H9 (cell line): ENCODE measurements at regions not wholly inside any gene's neighbourhood (a gene's known extent, or its start where the extent isn't known, plus 50 kb on each side); places are given as distances from the start of the nearest gene placed in this dataset.

Source experiments
- DNase-seq: peaks from one replicate; pipeline ENCODE4 v3.0.0-alpha.2; 2017
- H2AFZ ChIP-seq: one replicate; pipeline ENCODE4 v1.6.1; 2013; ENCODE audit warnings: mild to moderate bottlenecking, low read length, control low read depth, moderate library complexity
- H2AK5ac ChIP-seq: 2 replicates; pipeline ENCODE4 v1.6.1; 2013; ENCODE audit warnings: low read length, control low read depth, mixed read lengths; ENCODE audit not compliant: insufficient read length
- H2BK120ac ChIP-seq: one replicate; pipeline ENCODE4 v1.6.1; 2013; ENCODE audit warnings: low read depth, mild to moderate bottlenecking, low read length, control low read depth, inconsistent platforms; ENCODE audit not compliant: poor library complexity, severe bottlenecking
- H2BK12ac ChIP-seq: 2 replicates; pipeline ENCODE4 v1.6.1; 2013; ENCODE audit warnings: low read length, control low read depth, mixed read lengths, low read depth; ENCODE audit not compliant: insufficient read length
- H2BK15ac ChIP-seq: 2 replicates; pipeline ENCODE4 v1.6.1; 2013; ENCODE audit warnings: low read depth, low read length, control low read depth
- H2BK20ac ChIP-seq: one replicate; pipeline ENCODE4 v1.6.1; 2013; ENCODE audit warnings: low read depth, mild to moderate bottlenecking, low read length, control low read depth, inconsistent platforms; ENCODE audit not compliant: poor library complexity, severe bottlenecking
- H2BK5ac ChIP-seq: 2 replicates; pipeline ENCODE4 v1.6.1; 2013; ENCODE audit warnings: low read length, control low read depth, mixed read lengths; ENCODE audit not compliant: insufficient read length
- H3K14ac ChIP-seq: 2 replicates; pipeline ENCODE4 v1.6.1; 2013; ENCODE audit warnings: low read length, control low read depth; ENCODE audit not compliant: insufficient read depth
- H3K18ac ChIP-seq: 2 replicates; pipeline ENCODE4 v1.6.1; 2013; ENCODE audit warnings: low read depth, mild to moderate bottlenecking, mixed read lengths, low read length, control low read depth; ENCODE audit not compliant: insufficient read length
- H3K23ac ChIP-seq: 2 replicates; pipeline ENCODE4 v1.6.1; 2013; ENCODE audit warnings: low read length, control low read depth, mixed read lengths, low read depth; ENCODE audit not compliant: insufficient read length
- H3K23me2 ChIP-seq: 2 replicates; pipeline ENCODE4 v1.6.1; 2013; ENCODE audit warnings: low read depth, mild to moderate bottlenecking, mixed read lengths, low read length, control low read depth; ENCODE audit not compliant: insufficient read length, poor library complexity, severe bottlenecking
- H3K27ac ChIP-seq: 2 replicates; pipeline ENCODE4 v1.5.1; 2013; ENCODE audit warnings: low read length, control low read depth, mixed read lengths, low read depth; ENCODE audit not compliant: insufficient read length
- H3K27me3 ChIP-seq: 2 replicates; pipeline ENCODE4 v1.6.1; 2013; ENCODE audit warnings: low read length, control low read depth, inconsistent platforms; ENCODE audit not compliant: insufficient read depth
- H3K4ac ChIP-seq: 2 replicates; pipeline ENCODE4 v1.6.1; 2013; ENCODE audit warnings: low read depth, mild to moderate bottlenecking, control low read depth, inconsistent platforms, low read length, moderate library complexity
- H3K4me1 ChIP-seq: 2 replicates; pipeline ENCODE4 v1.6.1; 2013; ENCODE audit warnings: low read length, control low read depth, inconsistent platforms; ENCODE audit not compliant: insufficient read depth
- H3K4me2 ChIP-seq: 2 replicates; pipeline ENCODE4 v1.6.1; 2013; ENCODE audit warnings: low read length, control low read depth, mixed read lengths; ENCODE audit not compliant: insufficient read length, insufficient read depth
- H3K56ac ChIP-seq: 2 replicates; pipeline ENCODE4 v1.6.1; 2013; ENCODE audit warnings: low read depth, mild to moderate bottlenecking, mixed read lengths, low read length, control low read depth; ENCODE audit not compliant: insufficient read length
- H3K79me1 ChIP-seq: 2 replicates; pipeline ENCODE4 v1.6.1; 2013; ENCODE audit warnings: low read depth, mild to moderate bottlenecking, moderate library complexity, low read length, control low read depth, inconsistent platforms; ENCODE audit not compliant: insufficient read depth, poor library complexity, severe bottlenecking
- H3K79me2 ChIP-seq: 2 replicates; pipeline ENCODE4 v1.6.1; 2013; ENCODE audit warnings: low read length, control low read depth, inconsistent platforms; ENCODE audit not compliant: insufficient read depth
- H3K9ac ChIP-seq: 2 replicates; pipeline ENCODE4 v1.6.1; 2013; ENCODE audit warnings: low read length, control low read depth, mixed read lengths; ENCODE audit not compliant: insufficient read length; ENCODE audit errors: extremely low read depth
- H3K9me3 ChIP-seq: one replicate; pipeline ENCODE4 v1.6.1; 2013; ENCODE audit warnings: low read depth, low read length, inconsistent platforms; ENCODE audit not compliant: control insufficient read depth
- H3T11ph ChIP-seq: one replicate; pipeline ENCODE4 v1.6.1; 2013; ENCODE audit warnings: mild to moderate bottlenecking, low read length, control low read depth, inconsistent platforms
- H4K20me1 ChIP-seq: one replicate; pipeline ENCODE4 v1.6.1; 2013; ENCODE audit not compliant: control insufficient read depth, insufficient read length, insufficient read depth
- H4K5ac ChIP-seq: 2 replicates; pipeline ENCODE4 v1.6.1; 2013; ENCODE audit warnings: low read depth, mild to moderate bottlenecking, mixed read lengths, low read length, control low read depth; ENCODE audit not compliant: insufficient read length
- H4K8ac ChIP-seq: replicated peaks from 2 replicates; pipeline ENCODE4 v1.6.1; 2013; ENCODE audit warnings: low read length, control low read depth, mixed read lengths, low read depth; ENCODE audit not compliant: insufficient read length
- H4K91ac ChIP-seq: 2 replicates; pipeline ENCODE4 v1.6.1; 2013; ENCODE audit warnings: low read depth, mild to moderate bottlenecking, moderate library complexity, mixed read lengths, low read length, control low read depth; ENCODE audit not compliant: insufficient read length
- H3K27ac Mint-ChIP-seq, 3 experiments: 2 replicates in 2 of 3; 3 replicates in 1 of 3; pipeline ENCODE4 v1.8.0; 2020 to 2021; ENCODE audit warnings: mixed read lengths in 3 of 3, mild to moderate bottlenecking in 1 of 3, moderate library complexity in 1 of 3
- H3K27me3 Mint-ChIP-seq: 2 replicates; pipeline ENCODE4 v1.8.0; 2021; ENCODE audit warnings: low read depth, mild to moderate bottlenecking, moderate library complexity, mixed read lengths
- H3K36me3 Mint-ChIP-seq, 3 experiments: 2 replicates in 2 of 3; 3 replicates in 1 of 3; pipeline ENCODE4 v1.8.0; 2020 to 2021; ENCODE audit warnings: low read depth in 3 of 3, mixed read lengths in 3 of 3; ENCODE audit not compliant: insufficient read depth in 1 of 3
- H3K4me1 Mint-ChIP-seq, 2 experiments: 2 replicates each; pipeline ENCODE4 v1.8.0; 2020; ENCODE audit warnings: mixed read lengths in 2 of 2
- H3K4me3 Mint-ChIP-seq, 2 experiments: 2 replicates in 1 of 2; 3 replicates in 1 of 2; pipeline ENCODE4 v1.8.0; 2020 to 2021; ENCODE audit warnings: mild to moderate bottlenecking in 2 of 2, mixed read lengths in 2 of 2, moderate library complexity in 1 of 2
- H3K9me3 Mint-ChIP-seq, 2 experiments: 2 replicates in 1 of 2; 3 replicates in 1 of 2; pipeline ENCODE4 v1.8.0; 2020; ENCODE audit warnings: mild to moderate bottlenecking in 2 of 2, mixed read lengths in 2 of 2, moderate library complexity in 1 of 2
- WGBS: extraction: QIAGEN DNeasy Blood & Tissue Kit; methylation state at CpG from one replicate; pipeline ENCODE4 v1.1.7; 2013; ENCODE audit warnings: missing lambda C conversion rate, low lambda C conversion rate, mixed read lengths; ENCODE audit not compliant: insufficient read length; ENCODE audit errors: extremely low coverage; 5-methylcytosine and 5-hydroxymethylcytosine counted together
- TF ChIP-seq, protein P1 (sequence below): fragments of 200-600 bp; sonication (generic); conservative IDR thresholded peaks from 3 replicates; pipeline ENCODE4 v1.8.0; 2021; ENCODE audit warnings: antibody characterized with exemption, mild to moderate bottlenecking

- no peak overlapping the region for H3K23ac ChIP-seq
- peaks cover 6% of the 10 kb centered on the region; the same call in 1 of the 2 replicates for H3K27me3 Mint-ChIP-seq
- H2BK12ac ChIP-seq: no peak overlapping the region
- no peak overlapping the region for H2BK120ac ChIP-seq
- no peaks in the 10 kb centered on the region for H4K20me1 ChIP-seq
- H3K4ac ChIP-seq: no peak overlapping the region
- H3K4me1 Mint-ChIP-seq: no peaks in the 10 kb centered on the region
- H2BK5ac ChIP-seq: no peak overlapping the region
- no peaks in the 10 kb centered on the region for H3K27me3 ChIP-seq
- no peak for DNase-seq
- H4K5ac ChIP-seq: no peak overlapping the region
- H3K4me3 Mint-ChIP-seq: no peak overlapping the region
- H3K56ac ChIP-seq: no peak overlapping the region
- H3K9me3 ChIP-seq: no peaks in the 10 kb centered on the region
- no peak overlapping the region for H3K14ac ChIP-seq
- H2AFZ ChIP-seq: no peak overlapping the region
- H3K9me3 Mint-ChIP-seq: peaks cover 0 to 3% of the 10 kb centered on the region in 2 experiments; a peak in 1 of 5 replicates
- H3K4me2 ChIP-seq: no peak overlapping the region
- no peaks in the 10 kb centered on the region; a peak in 2 of 7 replicates for H3K36me3 Mint-ChIP-seq
- no peak overlapping the region for H2BK20ac ChIP-seq
- no peak overlapping the region for H3K27ac Mint-ChIP-seq
- H3K18ac ChIP-seq: no peak overlapping the region
- no peaks in the 10 kb centered on the region for H3K79me2 ChIP-seq
- no peak overlapping the region for H4K91ac ChIP-seq
- TF ChIP-seq, protein P1, sequence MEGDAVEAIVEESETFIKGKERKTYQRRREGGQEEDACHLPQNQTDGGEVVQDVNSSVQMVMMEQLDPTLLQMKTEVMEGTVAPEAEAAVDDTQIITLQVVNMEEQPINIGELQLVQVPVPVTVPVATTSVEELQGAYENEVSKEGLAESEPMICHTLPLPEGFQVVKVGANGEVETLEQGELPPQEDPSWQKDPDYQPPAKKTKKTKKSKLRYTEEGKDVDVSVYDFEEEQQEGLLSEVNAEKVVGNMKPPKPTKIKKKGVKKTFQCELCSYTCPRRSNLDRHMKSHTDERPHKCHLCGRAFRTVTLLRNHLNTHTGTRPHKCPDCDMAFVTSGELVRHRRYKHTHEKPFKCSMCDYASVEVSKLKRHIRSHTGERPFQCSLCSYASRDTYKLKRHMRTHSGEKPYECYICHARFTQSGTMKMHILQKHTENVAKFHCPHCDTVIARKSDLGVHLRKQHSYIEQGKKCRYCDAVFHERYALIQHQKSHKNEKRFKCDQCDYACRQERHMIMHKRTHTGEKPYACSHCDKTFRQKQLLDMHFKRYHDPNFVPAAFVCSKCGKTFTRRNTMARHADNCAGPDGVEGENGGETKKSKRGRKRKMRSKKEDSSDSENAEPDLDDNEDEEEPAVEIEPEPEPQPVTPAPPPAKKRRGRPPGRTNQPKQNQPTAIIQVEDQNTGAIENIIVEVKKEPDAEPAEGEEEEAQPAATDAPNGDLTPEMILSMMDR: no peak
- no peaks in the 10 kb centered on the region for H3K79me1 ChIP-seq
- no peak overlapping the region for H3K27ac ChIP-seq
- H4K8ac ChIP-seq: no peak overlapping the region
- no peaks in the 10 kb centered on the region for H3K23me2 ChIP-seq
- H3K4me1 ChIP-seq: no peaks in the 10 kb centered on the region
- H3T11ph ChIP-seq: no peak overlapping the region
- H2BK15ac ChIP-seq: no peak overlapping the region
- H2AK5ac ChIP-seq: no peak overlapping the region
- no peak overlapping the region for H3K9ac ChIP-seq
- WGBS: no CpG with 5 or more reads among the region's 1 CpG
Observed at GRCh38 chr7:26036092-26036491, 115.9 kb upstream of the NFE2L3 start.
